K562 (cell line): ENCODE measurements at regions not wholly inside any gene's neighbourhood (a gene's known extent, or its start where the extent isn't known, plus 50 kb on each side); places are given as distances from the start of the nearest gene placed in this dataset.

Experiments
- CTCF ChIP-seq, 3 experiments: IDR thresholded peaks in 2 of 3; conservative IDR thresholded peaks in 1 of 3; 2 replicates each; pipeline ENCODE4 v1.5.1; 2011 to 2012; ENCODE audit warnings: low read length in 3 of 3, mild to moderate bottlenecking in 3 of 3, control low read depth in 2 of 3, improper control_type of control experiment in 1 of 3, inconsistent platforms in 1 of 3, low read depth in 1 of 3, mixed read lengths in 1 of 3, moderate library complexity in 1 of 3; ENCODE audit not compliant: insufficient read depth in 2 of 3
- EGR1 ChIP-seq: fragments of 450-650 bp; conservative IDR thresholded peaks from 2 replicates; pipeline ENCODE4 v1.6.1; 2017; ENCODE audit warnings: mild to moderate bottlenecking
- KAT2B ChIP-seq: IDR thresholded peaks from one replicate; pipeline ENCODE4 v1.6.1; 2012; ENCODE audit warnings: low read depth, mild to moderate bottlenecking, control low read depth, inconsistent platforms, low read length, moderate library complexity
- SMARCC2 ChIP-seq: fragments of 450-650 bp; IDR thresholded peaks from 2 replicates; pipeline ENCODE4 v1.6.1; 2017; ENCODE audit warnings: antibody characterized with exemption, moderate library complexity, mild to moderate bottlenecking, low read depth
- ZNF263 ChIP-seq: sonication (generic); formaldehyde crosslinking; IDR thresholded peaks from 2 replicates; pipeline ENCODE4 v1.8.0; 2022; ENCODE audit warnings: mild to moderate bottlenecking, missing genetic modification reagents, borderline replicate concordance

GRCh38 chr4:133045288-133045687, 103.8 kb upstream of the PCDH10 start:
- TF ChIP-seq ZNF263 (no peak), CTCF (IDR thresholded peaks at IDR 0.05 in 2 of 3, conservative IDR thresholded peaks at IDR 0.05 in 1 of 3; ENCODE audit: insufficient read depth in 2 of 3, low read depth in 1 of 3, low read length in 3 of 3) (no peak), EGR1 (no peak), SMARCC2 (no peak), KAT2B (no peak)
